CD4-positive, alpha-beta T cell (primary cell): ENCODE measurements at regions not wholly inside any gene's neighbourhood (a gene's known extent, or its start where the extent isn't known, plus 50 kb on each side); places are given as distances from the start of the nearest gene placed in this dataset.

Source experiments
- ATAC-seq: fragments of 200-7000 bp; cut with Tn5 transposase; one replicate; pipeline ENCODE4 v1.10.0; 2022; ENCODE audit warnings: mild to moderate bottlenecking; ENCODE audit not compliant: poor library complexity
- CTCF ChIA-PET: fragments of 350-600 bp; sonication (Branson Sonifier 250); formaldehyde crosslinking; loops from one replicate; lab custom pipeline; 2021; ENCODE audit warnings: antibody characterized with exemption, inconsistent platforms; lab: Charles Lee
- POLR2A ChIA-PET: fragments of 350-600 bp; sonication (Branson Sonifier 250); formaldehyde crosslinking; loops from one replicate; lab custom pipeline; 2021; ENCODE audit warnings: antibody characterized with exemption, inconsistent platforms; lab: Charles Lee
- DNase-seq, 14 experiments: peaks; one replicate each; pipeline ENCODE4 v3.0.0-alpha.2; 2013 to 2020; ENCODE audit warnings: mixed read lengths in 2 of 14
- H3K27ac ChIP-seq, 2 donors: one replicate each; pipeline versions ENCODE4 v1.5.1 to v1.7.0; 2013; ENCODE audit warnings: low read length in 2 of 2, low read depth in 1 of 2, mild to moderate bottlenecking in 1 of 2
- H3K27me3 ChIP-seq, 2 experiments: 1 replicate in 1 of 2; 2 replicates in 1 of 2; pipeline versions ENCODE4 v1.6.1 to v1.7.0; 2013; ENCODE audit warnings: low read length in 2 of 2, control low read depth in 1 of 2, mild to moderate bottlenecking in 1 of 2, moderate library complexity in 1 of 2; ENCODE audit not compliant: insufficient read depth in 2 of 2, control insufficient read depth in 1 of 2
- H3K36me3 ChIP-seq: one replicate; pipeline ENCODE4 v1.6.1; 2013; ENCODE audit warnings: low read length, control low read depth; ENCODE audit not compliant: insufficient read depth
- H3K4me1 ChIP-seq: one replicate; pipeline ENCODE4 v1.6.1; 2013; ENCODE audit warnings: low read length, control low read depth; ENCODE audit not compliant: insufficient read depth
- H3K4me3 ChIP-seq: one replicate; pipeline ENCODE4 v1.5.1; 2013; ENCODE audit warnings: mild to moderate bottlenecking, low read length, moderate library complexity
- H3K9me3 ChIP-seq, 2 experiments: 1 replicate in 1 of 2; 2 replicates in 1 of 2; pipeline versions ENCODE4 v1.6.1 to v1.7.0; 2013; ENCODE audit warnings: low read length in 2 of 2, mild to moderate bottlenecking in 2 of 2, control low read depth in 1 of 2, moderate library complexity in 1 of 2; ENCODE audit not compliant: control insufficient read depth in 1 of 2, insufficient read depth in 1 of 2
- H3K27ac Mint-ChIP-seq: one replicate; pipeline ENCODE4 v1.8.0; 2020; ENCODE audit warnings: mixed read lengths
- H3K27me3 Mint-ChIP-seq: one replicate; pipeline ENCODE4 v1.8.0; 2021; ENCODE audit warnings: mixed read lengths
- H3K36me3 Mint-ChIP-seq: one replicate; pipeline ENCODE4 v1.8.0; 2021; ENCODE audit warnings: low read depth, mixed read lengths
- H3K4me1 Mint-ChIP-seq: one replicate; pipeline ENCODE4 v1.8.0; 2021; ENCODE audit warnings: low read depth, mixed read lengths
- H3K4me3 Mint-ChIP-seq: one replicate; pipeline ENCODE4 v1.8.0; 2020; ENCODE audit warnings: mild to moderate bottlenecking, mixed read lengths
- H3K9me3 Mint-ChIP-seq: one replicate; pipeline ENCODE4 v1.8.0; 2020; ENCODE audit warnings: mixed read lengths
- CTCF ChIP-seq: fragments of 200-600 bp; IDR thresholded peaks from one replicate; pipeline ENCODE4 v1.8.0; 2022; ENCODE audit warnings: antibody characterized with exemption, mild to moderate bottlenecking
- intact Hi-C, 2 experiments: fragments of 100-400 bp; cut with DNase I in 1 of 2; cut with micrococcal nuclease in 1 of 2; formaldehyde crosslinking; loops; one replicate each; pipeline versions ENCODE4 v1.15.1 to v1.9.0; 2023 to 2025; cut with DNase I, micrococcal nuclease

- no peak overlapping the region for H3K27ac ChIP-seq
- H3K4me1 ChIP-seq = no peaks in the 10 kb centered on the region
- ChIA-PET POLR2A (no interaction called here), CTCF (no interaction called here)
- TF ChIP-seq CTCF = no peak
- Mint-ChIP-seq H3K4me3 (no peak overlapping the region), H3K27me3 (no peaks in the 10 kb centered on the region), H3K4me1 (no peaks in the 10 kb centered on the region), H3K36me3 (no peaks in the 10 kb centered on the region), H3K9me3 (no peaks in the 10 kb centered on the region), H3K27ac (no peak overlapping the region)
- DNase-seq = no peak
- H3K4me3 ChIP-seq = no peak overlapping the region
- intact Hi-C loops = no loop called here
- no peak for ATAC-seq
- H3K36me3 ChIP-seq = no peaks in the 10 kb centered on the region
- peaks cover 0 to 27% of the 10 kb centered on the region in 2 experiments for H3K9me3 ChIP-seq
- no peaks in the 10 kb centered on the region for H3K27me3 ChIP-seq
Measured at GRCh38 chr20:22501566-22502344, 82.6 kb downstream of the FOXA2 start.

DNA sequence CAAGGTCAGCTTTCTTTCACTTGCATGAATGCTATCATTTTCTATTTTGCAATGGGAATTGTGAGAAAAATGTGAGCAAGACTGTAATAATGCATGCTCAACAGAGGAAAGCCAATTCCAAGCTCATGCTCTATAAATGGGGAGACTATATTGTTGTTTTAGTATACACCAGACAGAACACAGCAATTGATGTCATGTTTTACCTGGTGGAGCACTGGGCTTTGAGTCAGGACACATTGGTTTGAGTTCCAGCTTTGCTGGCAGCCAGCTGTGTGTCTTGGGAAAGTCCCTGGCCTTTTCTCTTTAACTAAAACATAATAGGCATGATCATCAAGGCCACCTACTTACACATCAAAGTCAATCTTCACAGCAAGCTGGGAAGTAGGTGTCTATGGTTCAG is 83.3 kb downstream of the FOXA2 start:
- POLR2A ChIA-PET = no interaction called here
- intact Hi-C loops = no loop called here
- no peaks in the 10 kb centered on the region for H3K9me3 Mint-ChIP-seq
- ATAC-seq (no peak), DNase-seq (no peak)
- Histone ChIP-seq H3K4me3 (no peak overlapping the region), H3K27me3 (no peaks in the 10 kb centered on the region), H3K4me1 (no peaks in the 10 kb centered on the region), H3K27ac (no peak overlapping the region), H3K36me3 (no peaks in the 10 kb centered on the region), H3K9me3 (peaks cover 0 to 27% of the 10 kb centered on the region in 2 experiments)
- no peak for TF ChIP-seq CTCF
- H3K4me1 Mint-ChIP-seq = no peaks in the 10 kb centered on the region
- no peaks in the 10 kb centered on the region for H3K36me3 Mint-ChIP-seq
- H3K4me3 Mint-ChIP-seq = no peak overlapping the region
- H3K27ac Mint-ChIP-seq = no peak overlapping the region
- CTCF ChIA-PET = no interaction called here
- H3K27me3 Mint-ChIP-seq = no peaks in the 10 kb centered on the region

DNA sequence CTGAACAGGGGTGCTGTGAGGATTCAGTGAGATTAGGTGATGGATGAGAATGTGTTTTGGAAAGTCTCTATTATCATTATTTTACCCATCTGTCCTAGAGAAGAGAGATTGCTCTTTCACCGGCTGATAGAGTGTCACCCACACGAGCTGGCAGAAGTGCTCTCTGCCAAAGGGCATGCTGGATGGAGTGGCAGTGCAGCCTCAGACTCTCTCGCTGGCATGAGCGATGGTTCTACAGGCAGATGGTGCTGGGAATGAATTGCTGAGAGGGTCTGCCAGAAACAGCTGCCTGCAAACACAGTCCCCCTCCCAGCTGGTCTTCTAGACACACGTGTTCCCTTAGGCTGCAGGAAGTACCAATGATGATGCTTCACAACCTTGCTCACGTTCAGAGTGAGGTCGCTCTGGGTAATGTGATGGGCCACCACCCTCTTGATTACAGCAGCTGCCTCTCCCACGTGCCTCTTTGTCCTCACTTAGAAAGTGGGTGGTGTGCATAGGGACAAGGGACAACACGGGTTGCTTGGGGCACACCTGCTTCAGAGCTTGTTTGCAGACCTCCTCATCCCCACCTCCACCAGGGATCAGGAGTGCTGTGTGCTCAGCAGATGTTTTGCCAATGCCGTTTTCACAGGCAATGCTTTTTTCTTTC is 84.7 kb downstream of the FOXA2 start:
- Mint-ChIP-seq H3K27me3 (no peaks in the 10 kb centered on the region), H3K4me3 (no peak overlapping the region), H3K9me3 (no peaks in the 10 kb centered on the region), H3K36me3 (no peaks in the 10 kb centered on the region), H3K4me1 (no peaks in the 10 kb centered on the region), H3K27ac (no peak overlapping the region)
- Histone ChIP-seq H3K4me1 (no peaks in the 10 kb centered on the region), H3K36me3 (no peaks in the 10 kb centered on the region), H3K4me3 (no peak overlapping the region), H3K27ac (no peak overlapping the region), H3K9me3 (peaks cover 0 to 23% of the 10 kb centered on the region in 2 experiments), H3K27me3 (no peaks in the 10 kb centered on the region)
- no peak for TF ChIP-seq CTCF
- DNase-seq (no peak), ATAC-seq (no peak)
- intact Hi-C loops = no loop called here
- CTCF ChIA-PET = no interaction called here
- POLR2A ChIA-PET = no interaction called here
